Fibroblast of skin of abdomen (primary cell): ENCODE measurements at regions not wholly inside any gene's neighbourhood (a gene's known extent, or its start where the extent isn't known, plus 50 kb on each side); places are given as distances from the start of the nearest gene placed in this dataset.
"Not testable (repeated sequence)": the region's sequence is repeated elsewhere in the genome, so short reads cannot be mapped to it uniquely, and the experiment has no call there.

Experiments used
- DNase-seq: peaks from one replicate; pipeline ENCODE4 v3.0.0-alpha.2; 2013

DNA sequence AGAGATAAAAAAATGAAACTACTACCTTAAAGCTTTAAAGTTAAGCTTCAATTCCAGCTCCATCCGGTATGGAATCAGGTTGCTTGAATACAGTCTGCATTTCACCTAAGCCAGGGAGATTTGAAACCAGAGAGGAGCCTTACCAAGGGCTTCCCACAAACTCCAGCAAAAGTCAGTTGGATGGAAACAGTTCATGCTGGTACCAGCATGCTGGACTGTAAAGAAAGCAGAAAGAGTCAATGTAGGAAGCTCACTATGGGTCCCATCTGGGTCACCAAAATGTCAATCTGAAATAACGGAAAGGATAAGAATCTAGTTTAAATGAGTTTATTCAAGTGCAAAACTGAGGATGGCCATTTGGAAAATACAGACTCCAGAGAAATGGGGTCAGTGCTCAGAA, 65.3 kb downstream of the CDO1 start:
- no peak for DNase-seq

DNA sequence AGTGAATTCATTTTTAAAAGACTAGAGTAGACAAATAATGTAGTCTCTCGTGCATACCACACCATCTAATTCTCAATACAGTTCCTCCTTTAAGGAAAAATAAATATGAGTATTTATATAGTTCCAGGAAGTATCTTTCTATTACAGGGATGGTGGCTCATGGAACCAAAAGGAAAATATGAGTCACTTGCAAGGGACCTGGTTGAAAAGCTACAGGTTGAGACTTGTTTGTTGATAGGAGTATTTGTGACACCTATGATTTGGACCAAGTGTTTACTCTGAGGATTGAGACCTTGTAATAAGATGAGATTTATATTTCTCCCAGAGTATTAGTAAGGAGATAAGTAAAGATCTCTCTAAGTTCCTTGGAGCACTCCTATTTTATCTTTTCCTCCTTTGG, 67.4 kb downstream of the CDO1 start:
- DNase-seq, result no peak

DNA sequence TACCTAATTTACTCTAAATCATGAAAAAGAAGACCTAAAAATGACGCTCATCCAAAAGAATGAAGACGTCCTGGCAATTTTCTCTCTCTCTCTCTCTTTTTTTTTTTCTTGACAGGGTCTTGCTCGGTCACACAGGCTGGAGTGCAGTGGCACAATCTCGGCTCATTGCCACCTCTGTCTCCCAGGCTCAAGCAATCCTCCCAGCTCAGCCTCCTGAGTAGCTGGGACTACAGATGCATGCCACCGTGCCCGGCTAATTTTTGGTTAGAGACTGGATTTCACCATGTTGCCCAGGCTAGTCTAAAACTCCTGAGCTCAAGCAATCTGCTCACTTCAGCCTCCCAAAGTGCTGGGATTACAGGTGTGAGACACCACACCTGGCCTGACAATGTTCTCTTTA, 77.2 kb downstream of the CDO1 start:
- not testable (repeated sequence) for DNase-seq

DNA sequence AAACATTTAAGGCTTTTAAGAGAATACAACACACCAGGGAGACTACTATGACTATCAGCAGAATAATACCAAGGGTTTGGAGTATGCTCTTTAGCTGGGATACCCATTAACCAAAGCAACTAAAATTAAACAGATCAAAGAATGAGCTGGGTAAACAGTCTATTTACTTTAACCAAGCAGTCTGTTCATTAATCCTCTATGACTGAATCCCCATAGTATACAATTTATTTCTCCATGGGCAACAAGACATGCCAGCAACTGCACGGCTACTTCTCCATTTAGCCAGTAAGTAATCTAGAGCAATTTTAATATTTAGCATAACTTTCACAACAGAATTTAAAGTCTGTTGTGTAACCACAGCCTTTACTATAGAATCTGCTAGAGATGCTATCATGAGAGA, 77.6 kb downstream of the CDO1 start:
- no peak for DNase-seq

DNA sequence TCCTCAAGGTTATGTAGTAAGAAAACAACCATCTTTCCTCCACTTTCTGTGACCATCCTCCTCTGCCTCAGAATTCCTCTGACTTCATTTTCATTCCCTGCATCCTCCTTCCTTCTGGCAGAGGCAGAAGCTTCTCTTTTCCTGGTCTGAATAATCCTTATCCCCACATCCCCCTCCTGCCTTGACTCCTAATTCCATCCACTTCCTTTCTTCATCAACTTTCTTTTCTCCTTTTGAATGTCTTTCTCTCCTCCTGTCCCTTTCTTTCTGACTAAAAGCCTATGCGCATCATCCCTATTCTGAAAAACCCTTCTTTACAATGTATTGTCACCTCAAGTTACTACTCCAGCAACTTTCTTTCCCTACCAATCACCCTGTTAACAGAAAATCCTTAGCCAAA, 79.0 kb downstream of the CDO1 start:
- no peak for DNase-seq

DNA sequence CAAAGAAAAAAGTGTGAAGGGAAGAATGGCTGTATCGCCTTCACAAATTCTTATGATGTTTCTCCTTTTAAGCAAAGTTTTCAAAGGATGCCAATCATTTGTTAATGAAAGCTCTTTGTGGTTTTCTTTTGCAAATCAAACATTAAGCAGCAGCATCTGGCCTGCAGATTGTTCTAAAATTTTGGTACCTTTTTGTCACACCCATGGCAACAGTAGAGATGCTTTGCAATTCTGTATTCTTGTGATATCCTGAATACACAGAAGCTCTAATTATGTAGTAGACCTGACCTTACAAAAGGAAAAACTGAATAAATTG, 79.8 kb downstream of the CDO1 start:
- no peak for DNase-seq

DNA sequence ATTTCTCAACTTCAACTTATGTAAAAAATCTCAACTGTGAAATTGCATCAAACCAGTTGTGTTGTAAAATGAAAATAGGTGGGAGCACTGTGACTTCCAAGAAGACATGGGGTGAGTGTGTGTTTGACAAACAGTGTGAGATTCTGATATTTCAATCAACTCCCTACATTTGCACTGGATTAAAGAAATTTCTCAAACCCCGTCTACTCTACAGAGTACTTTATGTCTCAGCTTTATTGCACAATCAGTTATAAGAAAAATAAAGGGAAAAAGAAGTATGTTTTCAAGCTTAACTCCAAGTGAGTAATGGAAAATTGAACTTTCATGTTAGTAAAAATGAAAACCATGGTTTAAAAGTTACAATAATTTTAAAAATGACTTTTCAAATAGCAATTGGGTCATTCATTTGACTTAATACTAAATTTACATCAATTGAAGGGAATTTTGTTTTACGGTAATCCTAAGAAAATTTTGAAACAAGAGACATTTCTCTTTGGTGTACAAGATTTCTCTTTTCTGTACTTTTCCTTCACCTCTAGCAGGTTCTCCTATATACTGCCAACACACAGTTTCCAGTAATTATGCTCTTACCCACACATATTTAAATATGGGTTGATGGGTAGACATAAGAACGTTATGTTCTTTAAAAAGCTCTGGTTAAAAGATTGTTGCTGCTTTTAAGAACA, 80.3 kb downstream of the CDO1 start:
- no peak for DNase-seq

DNA sequence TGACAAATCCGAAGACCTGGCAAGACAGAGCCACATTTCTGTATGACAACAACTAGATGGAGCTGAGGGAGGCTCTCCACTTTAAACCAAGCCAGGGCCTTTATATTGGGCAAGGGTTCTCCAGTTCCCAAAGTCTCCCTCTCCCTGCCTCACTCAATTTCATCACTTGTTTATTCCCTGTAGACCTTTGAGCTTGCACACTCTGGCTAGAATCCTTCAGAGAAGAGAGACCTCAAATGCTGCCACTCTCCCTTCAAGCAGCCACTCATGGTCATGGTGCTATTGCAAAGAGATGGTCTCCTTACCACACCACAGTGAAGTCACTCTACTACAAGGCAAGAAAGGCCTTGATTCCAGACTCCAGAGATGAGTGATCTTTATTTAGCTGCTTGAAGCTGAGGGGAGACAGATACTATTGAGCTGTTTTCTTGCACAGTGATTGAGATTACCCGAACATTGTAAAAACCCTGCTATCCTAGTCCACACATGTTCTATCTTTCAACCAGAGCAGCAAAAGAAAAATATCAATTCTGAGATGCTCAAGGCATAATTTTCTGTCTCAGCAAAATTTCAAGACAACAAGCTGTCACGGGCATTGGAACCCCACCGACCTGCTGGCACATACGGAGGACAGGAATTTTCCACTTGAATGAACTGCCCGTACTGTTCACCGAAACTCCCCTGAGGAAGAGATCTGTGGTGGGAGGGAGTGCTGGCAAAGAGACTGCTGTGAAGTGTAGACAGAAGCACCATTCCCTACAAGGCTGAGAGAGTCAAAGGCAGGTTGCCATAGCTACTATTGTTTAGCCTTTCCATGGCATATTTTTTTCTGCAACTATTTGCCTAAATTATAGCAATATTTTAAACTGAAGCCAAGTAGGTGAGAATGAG, 81.1 kb downstream of the CDO1 start:
- no peak for DNase-seq

DNA sequence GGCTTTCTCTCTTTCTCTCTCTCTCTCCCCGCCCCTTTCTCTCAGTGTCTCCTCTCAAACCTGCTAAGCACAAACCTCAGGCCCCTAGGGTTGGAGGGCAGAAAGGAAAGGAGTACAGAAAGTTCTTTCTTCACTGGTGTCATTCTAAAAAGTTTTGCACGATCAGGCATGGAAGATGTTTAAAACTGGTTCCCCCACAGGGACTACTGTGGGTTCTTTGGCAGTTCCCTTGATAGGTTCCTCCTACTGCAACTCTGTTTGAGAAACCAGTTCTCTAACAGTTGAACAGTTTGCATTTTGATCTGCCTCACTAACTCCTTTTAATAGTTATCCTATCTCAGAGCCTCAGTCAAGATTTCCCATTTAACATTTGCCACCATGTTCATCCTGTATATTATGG, 82.9 kb downstream of the CDO1 start:
- no peak for DNase-seq

DNA sequence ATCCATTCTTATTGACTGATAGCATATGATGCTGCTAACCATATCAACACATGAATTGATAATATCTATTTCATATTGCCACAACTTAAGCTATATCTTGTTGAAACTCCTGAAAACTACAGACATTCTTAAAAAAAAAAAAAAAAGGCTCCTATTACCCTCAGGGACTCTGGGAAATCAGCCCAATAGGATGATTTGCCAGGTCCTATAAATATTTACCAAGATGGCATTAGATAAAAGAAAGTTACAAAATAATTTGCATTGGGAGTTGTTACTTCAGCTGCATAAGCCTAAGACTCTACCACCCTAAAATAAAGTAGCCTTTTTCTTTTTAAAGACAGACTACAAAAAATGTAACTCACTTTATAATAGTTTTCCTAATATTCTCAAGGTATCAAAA, 84.4 kb downstream of the CDO1 start:
- DNase-seq, result no peak

DNA sequence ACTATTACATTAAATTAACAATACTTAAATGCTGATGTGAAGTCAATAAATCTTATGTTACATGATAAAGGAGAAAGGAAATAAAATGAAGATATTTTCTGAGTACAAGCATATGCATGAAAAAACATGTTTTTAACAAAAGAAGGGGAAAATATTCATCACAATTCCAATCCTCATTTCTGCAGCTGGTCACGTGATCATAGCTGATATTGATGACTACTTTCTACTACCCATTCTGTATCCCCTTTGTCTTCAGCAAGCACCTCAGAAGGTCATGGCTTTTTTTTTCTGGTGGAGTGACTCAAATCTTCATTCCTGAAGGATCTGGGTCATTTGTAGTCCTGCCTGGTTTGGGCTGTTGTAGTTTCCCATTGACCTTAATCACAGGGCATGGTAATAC, 90.9 kb downstream of the CDO1 start:
- no peak for DNase-seq

DNA sequence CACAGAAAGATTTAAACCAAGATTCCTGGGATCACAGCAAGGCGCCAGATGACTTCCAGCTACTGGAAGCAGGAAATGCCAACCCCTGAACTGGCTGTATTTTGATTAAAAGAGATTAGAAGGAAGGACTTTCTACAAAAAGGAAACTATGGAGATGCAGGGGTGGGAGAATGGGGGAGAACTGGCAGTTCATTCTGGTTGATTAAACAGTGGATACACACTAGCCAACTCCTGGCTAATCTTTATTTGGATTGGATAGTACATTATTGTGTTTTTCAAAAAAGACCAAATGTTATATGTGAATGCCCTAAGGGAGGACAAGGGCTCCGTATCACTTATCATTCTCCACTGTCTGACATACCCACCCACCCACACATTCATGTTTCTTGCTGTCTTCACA, 93.2 kb downstream of the CDO1 start:
- no peak for DNase-seq

DNA sequence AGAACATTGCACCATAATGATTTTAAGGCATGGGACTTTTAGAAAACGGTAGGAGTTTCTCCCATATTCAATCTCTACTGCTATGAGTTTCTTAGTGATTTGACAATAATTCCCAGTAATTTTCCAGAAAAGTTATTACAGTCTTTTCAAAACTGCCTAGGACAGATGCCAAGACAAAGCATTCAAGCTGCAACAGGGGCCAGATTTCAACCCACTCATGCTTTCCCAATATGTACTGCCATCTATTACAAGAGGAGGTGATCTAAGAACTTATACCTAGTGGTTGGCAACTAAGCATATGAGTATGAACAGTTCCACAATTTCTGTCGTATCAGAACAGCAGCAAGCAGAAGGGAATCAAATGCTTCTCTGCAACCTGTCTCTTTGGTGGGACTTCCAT, 95.1 kb upstream of the TMED7 start:
- DNase-seq, result no peak

DNA sequence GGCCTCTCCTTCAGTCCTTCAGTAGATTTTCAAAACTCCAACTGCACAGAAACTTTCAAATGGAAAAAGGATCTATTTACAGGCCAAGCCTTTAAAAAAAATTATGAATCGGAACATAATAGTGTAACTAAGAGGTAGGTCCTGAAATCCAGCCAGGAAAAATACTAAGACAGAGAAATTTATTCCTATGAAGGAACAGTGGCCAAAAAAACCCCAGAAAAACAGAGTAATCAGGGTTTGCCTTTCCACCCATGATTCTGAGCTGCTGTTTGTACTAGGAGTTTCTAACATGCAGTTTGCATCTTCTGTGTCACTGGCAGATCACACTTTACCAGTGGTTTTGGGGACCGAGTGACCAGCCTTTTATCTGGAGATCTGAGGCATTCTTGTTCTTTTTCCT, 93.1 kb upstream of the TMED7 start:
- DNase-seq, result no peak

DNA sequence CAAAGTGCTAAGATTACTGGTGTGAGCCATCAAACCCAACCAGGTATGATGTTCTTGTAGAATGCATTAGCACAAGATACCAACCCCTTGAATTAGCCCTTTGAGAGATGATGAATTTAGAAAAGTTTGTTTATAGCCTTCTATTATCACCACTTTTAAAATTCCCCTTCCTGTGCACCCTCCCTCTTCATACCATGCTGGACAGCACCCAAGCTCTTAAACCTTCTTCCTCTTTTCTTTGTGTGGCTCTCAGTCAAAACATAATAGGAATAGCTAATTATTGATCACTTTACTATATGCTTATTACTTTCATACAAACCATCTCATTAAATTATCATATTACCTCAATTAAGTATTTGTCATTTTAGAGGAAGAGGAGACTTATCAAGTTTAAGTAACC, 87.6 kb upstream of the TMED7 start:
- DNase-seq, result no peak

DNA sequence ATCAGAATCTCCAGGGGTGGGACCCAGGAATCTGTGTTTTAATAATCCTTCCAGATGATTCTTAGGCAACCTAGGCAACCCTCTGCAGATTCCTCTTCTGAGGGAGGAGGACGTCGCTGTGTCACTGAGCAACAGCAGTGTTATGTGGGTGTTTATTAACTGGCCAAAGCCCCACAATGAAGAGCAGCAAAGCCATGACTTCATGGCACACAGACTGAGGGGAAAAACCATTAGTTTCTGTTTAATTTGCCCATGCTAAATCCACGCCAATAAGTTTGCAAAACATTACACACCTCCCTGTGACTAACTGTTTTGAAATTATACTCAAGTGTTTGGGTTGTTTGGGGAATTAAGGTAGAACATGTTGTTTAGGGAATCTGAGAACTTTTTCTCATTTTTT, 83.7 kb upstream of the TMED7 start:
- no peak for DNase-seq

DNA sequence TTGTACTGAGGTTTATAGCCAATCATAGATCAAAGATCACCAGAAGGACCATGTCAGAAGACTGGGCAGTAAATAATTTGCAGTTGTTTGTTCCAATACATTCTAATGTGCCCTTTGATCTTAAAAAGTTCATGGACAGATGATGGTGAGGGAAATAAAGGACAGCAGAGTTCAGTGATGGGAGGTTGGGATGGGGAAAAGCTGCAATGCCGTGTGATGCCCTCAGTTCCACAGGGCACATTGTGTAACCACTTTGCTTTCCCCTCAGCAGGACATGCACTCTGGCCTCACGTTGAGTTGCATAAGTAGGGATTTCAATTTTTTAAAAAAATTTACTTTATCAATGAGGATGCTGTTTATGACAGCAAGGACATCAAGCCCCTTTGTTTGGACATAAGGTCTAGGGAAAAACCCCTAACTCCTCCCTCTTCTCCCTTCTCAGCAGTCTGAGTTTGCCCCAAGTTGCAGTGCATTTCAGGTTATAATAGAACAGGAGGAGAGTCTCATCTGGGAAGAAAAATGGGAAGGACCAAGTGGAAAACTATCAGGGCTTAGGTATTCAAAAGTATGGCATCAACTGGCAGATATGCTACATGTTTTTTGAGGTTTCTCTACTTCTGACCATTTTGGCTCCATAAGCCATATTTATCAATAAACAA, 83.1 kb upstream of the TMED7 start:
- DNase-seq, result no peak

DNA sequence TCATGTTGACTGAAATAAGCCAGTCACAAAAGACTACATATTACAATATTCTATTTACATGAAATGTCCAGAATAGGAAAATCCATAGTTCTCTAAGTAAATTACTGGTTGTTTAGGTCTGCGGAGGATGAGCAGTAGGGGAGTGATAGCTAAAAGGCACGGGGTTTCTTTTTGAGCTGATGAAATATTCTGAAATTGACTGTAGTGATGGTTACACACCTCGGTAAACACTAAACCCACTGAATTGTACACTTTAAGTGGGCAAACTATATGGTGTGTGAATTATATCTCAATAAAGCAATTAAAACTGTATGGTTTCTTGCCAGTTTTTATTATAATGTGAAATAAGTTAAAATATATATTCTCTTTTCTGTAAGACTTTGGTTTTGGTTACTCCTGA, 77.7 kb upstream of the TMED7 start:
- no peak for DNase-seq

DNA sequence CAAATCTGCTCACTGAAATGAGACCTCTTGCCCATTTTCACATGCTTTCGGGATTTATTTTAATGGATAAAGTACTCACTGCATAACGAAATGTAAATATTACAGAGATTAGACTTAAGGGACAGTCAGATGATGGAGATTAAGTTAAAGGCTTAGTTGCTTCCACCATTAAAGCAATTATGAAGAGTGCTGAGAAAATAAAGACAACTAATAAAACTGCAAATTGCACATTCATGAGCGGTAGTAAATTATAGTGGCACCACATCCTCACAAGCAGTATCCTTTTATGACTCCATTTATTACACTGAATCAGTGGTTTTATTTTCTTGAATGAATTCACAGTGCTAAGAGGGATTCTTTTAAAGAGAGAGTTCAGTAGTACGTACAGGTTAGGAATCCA, 76.2 kb upstream of the TMED7 start:
- no peak for DNase-seq

DNA sequence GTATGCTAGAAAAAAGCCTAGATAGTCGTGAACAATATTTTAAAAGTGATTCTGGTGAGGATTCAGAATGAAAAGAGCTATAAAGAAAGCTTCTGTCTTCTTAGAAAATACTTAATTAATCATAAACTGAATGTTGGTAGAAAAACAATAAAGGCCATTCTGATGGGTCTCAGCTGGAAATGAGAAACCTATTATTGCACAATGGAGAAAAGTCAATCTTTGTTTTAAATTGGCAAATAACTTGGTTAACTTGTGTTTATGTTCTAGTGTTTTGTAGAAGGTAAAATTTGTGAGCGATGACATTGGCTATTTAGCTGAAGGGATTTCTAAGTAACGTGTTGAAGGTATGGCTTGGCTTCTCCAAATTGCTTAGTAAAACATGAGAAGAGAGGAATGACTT, 74.1 kb upstream of the TMED7 start:
- no peak for DNase-seq

DNA sequence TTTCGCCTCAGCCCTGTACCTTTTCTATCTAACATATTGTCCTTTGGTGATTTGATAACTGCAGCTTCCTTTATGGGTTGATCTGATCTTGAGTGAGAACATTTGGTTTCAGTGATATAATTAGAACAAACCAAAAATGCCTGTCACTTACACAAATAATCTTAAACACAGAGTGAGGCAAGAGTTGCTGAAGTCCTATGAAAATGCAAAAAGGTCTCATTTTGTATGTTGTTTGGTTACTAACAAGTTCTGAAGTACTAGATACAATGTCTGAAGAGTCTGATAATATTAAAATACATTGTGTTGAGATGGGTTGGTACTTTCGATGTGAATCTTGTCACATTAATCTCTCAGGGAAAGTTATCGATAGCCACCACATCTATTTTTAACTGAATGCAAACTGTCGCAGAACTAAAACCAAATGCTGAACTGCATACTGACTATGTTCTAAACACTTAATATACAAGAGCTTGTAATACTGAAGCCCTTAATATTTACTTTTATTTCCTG, 70.4 kb upstream of the TMED7 start:
- no peak for DNase-seq

DNA sequence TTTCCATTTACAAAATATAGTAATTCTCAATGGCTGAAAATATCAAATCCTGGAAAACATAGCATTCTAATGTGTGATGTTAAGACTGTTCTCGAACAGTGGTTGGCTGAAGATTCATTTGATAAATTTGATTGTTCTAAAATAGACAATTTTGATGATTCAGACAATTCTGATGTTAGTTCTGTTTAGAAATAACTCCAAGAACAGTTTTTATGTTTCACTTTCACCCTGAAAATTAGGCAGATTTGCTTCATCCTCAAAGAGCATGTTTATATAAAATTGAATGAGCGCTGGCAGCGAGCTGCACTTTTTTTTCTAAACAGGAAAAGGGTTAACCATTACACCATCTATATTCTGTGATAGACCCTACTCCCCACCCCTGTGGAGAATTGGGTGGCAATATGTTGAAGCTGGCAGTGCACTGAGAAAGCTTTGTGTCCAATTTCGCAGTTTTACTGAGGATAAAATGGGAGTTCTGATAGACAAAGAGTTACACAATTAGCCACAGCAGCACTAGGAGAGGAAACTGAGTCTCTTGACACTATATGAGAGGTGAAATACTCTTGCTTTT, 69.6 kb upstream of the TMED7 start:
- DNase-seq, result no peak

DNA sequence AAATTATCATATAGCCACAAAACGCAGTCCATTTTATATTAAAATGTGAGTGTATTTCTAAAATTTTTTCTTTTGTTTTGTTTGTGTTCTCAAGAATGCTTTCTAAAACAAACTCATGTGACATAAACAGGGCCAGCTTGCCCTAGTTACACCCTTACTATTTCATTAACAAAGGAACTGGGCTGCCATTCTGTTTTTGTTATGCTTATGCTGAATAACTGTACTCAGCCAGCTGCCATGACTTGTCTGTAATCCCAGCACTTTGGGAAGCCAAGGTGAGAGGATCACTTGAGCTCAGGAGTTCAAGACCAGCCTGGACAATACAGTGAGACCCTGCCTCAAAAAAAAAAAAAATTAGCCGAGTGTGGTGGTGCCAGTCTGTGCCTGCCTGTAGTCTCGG, 66.0 kb upstream of the TMED7 start:
- not testable (repeated sequence) for DNase-seq

DNA sequence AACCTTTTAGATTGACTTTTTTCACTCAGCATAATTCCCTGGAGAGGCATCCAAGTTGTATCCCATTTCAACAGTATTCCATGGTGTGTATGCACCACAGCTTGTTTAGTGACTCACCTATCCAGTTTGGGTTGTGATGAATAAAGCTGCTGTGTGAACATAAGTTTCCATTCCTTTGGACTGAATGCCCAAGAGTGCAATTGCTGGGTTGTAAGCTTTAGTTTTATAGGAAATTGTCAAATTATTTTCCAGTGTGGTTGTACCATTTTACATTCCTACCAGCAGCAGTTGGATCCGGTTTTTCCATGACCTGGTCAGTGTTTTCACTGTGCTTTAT, 60.9 kb upstream of the TMED7 start:
- peak; percentile 77 for DNase-seq
